ENCODE measurements at regions not wholly inside any gene's neighbourhood (a gene's known extent, or its start where the extent isn't known, plus 50 kb on each side); places are given as distances from the start of the nearest gene placed in this dataset.

GRCh38 chr9:86705490-86705889 lies 241.8 kb downstream of the GAS1 start:
- POLR2A ChIA-PET, result no interaction called here
- CTCF ChIA-PET, result no interaction called here

DNA sequence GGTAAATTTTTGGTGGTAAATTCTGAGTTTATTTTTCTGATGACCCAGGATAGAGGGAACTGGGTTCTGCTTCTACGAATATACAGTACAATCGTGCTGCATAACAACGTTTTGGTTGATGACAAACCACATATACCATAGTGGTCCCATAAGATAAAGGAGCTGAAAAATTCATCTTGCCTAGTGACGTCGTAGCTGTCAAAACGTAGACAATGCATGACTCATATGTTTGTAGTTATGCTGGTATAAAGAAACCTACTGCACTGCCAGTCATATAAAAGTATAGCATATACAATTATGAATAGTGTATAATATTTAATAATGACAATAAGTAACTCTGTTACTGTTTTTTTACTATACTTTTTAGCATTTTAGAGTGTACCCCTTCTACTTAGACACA lies 244.0 kb downstream of the GAS1 start:
- POLR2A ChIA-PET, result no interaction called here
- CTCF ChIA-PET, result no interaction called here

DNA sequence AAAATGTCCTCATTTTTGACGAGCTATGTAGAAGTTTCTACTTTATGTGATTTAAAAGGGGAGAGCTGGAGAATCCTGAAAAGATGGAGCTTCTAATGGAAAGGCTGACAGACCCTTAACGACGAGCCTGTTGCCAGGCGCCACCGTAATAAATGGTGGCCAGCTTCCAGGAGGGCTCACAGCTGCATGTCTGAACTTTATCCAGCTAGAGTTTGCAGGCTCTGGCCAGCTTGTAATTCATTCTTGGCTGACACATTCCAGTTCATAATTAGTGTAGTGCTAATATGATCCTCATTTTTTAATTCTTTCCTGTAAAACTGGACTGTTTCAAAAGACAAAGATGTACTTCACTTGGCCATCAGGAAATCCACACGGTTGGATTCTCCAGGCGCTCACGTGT lies 246.7 kb downstream of the GAS1 start:
- ChIA-PET CTCF (no interaction called here), POLR2A (no interaction called here)

DNA sequence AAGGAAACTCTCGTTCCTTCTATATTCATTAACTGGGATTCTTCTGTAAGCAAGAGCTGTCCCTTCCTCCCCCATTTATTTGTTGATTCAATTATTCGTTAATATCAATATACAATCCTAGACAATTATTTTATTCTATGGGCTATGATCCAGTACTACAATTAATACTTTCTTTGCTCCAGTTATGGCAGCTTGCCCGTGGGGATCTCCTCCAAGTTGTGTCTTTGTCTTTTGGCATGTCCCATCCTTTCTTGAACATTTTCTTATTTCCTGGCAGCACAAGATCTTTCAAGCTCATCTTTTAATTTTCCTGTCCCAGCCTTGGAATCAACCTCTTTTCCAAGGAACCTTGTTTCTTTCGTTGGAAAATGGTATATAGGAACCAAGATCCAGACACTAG lies 249.3 kb downstream of the GAS1 start:
- ChIA-PET POLR2A (no interaction called here), CTCF (no interaction called here)

DNA sequence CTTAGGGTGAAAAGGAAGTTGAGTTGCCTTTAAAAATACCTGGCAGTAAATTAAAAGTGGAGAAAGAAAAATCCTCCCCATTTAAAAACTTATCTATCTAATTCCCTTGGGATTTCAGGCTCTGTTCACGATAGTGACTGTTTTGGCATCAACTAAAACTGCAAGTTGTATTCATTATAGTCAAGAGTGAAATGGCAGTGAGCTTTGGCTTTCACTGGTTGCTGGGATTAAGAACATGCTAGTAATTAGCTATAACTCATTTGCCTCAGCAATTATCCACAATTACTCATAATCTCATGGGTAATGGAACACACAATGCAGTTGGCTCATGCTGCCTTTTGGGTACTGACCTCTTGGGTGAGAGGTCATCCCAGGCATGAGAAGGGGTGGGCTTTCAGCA lies 250.1 kb downstream of the GAS1 start:
- CTCF ChIA-PET, result no interaction called here
- POLR2A ChIA-PET, result no interaction called here

DNA sequence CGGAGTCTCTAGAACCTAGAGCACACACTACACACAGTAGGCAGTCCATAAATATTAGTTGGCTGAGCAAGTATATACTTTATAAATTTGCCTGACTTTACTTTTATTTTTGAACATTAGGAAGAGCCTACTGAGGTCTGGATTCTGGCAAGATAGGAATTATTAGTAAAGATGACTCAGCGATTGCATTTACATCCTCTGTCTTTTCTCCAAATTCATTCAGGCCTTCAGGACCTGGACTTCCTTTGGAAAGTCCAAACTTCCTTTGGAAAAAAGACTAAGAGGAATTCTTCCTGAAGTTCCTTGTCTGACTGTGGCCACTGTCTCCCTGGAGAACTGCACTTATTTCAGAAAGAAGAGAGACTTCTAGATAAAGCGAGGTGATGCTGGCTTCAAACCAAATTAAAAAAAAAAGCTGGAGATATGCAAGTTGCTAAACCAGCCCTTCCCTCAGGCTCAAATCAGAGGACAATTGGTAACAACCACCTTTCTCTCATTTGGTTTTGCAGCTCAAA lies 251.3 kb downstream of the GAS1 start:
- CTCF ChIA-PET, result no interaction called here
- POLR2A ChIA-PET, result no interaction called here

DNA sequence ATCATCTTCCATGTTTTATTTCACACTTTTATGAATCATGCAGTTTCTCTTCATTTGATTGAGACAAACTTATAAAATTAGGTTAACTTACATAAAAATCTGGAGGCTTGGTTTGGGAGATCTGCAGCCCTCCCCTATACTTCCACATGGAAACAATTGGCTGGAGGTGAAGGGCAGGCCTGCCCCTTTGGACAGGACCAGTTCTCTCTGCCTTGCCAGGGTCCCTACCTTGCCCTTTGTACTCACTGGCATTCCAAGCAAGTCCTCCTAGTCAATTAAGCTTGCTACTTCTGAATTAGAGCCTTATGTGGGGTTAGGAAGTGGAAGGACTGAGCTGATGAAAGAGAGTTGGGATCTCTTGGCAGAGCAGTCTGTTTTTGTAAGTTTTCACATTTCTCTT lies 257.3 kb downstream of the GAS1 start:
- ChIA-PET POLR2A (no interaction called here), CTCF (no interaction called here)

GRCh38 chr9:86687788-86688187 lies 259.5 kb downstream of the GAS1 start:
- ChIA-PET CTCF (interaction anchor here (0.6 kb wide), 1 partner anchor 1576 kb away, joined by 3 read pairs; no protein-coding TSS in a partner anchor), POLR2A (no interaction called here)

- ChIA-PET POLR2A (no interaction called here), CTCF (no interaction called here)
Measured at GRCh38 chr9:86685556-86685955, 261.8 kb downstream of the GAS1 start.

DNA sequence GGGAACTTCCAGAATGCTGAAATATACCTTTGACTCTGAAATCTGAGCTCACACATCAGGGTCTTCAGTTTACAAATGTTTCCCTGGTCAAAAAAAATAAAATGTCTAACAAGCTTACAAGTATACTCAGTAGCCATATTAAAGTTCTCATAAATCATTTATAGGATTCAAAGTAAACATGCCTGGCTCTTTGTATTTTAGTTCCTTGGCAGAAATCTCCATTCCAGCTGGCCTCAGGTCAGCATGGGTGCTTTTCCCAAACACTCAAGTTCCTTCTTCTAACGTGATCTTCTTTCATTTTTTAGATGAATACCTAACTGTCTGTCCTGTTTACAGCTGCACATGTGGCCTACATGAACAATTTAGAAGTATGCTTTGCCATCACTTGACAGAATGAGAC lies 263.2 kb downstream of the GAS1 start:
- CTCF ChIA-PET, result no interaction called here
- POLR2A ChIA-PET, result no interaction called here

DNA sequence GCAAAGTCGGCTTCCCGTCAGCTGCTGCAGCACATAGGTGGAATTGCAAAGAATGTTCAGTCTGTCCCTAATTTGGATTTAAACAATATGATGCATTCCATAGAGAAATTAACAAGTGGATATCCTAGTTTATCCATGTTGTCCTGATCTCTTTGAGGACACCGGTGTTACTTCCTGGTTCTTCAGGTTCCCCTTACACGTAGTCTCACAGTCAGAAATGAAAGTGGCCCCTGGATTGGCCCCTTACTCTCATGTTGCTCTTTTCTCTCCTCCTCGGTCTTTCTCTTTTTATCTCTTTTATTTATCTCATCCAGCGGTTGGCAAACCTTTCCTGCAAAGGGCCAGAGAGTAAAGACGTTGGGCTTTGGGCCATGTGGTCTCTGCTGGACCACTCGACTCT lies 265.1 kb downstream of the GAS1 start:
- ChIA-PET CTCF (no interaction called here), POLR2A (no interaction called here)

DNA sequence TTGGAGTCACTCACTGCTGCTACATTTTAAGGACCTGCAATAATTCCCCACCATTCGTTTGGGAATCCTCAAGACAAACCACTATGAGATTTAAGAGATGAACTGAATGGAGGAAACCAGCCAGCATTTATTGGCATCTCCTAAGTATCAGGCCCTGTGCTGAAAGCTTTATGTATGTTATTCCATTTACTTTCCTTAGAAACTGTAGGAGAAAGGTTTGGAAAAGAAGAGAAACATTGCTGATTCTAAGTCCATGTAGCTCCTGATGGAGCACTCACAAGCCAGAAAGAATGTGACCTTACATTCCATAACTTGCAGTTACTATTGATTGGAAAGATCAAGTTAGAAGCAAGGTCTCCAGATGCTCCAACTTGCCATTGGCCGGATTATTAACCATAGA lies 267.4 kb downstream of the GAS1 start:
- ChIA-PET CTCF (no interaction called here), POLR2A (no interaction called here)

DNA sequence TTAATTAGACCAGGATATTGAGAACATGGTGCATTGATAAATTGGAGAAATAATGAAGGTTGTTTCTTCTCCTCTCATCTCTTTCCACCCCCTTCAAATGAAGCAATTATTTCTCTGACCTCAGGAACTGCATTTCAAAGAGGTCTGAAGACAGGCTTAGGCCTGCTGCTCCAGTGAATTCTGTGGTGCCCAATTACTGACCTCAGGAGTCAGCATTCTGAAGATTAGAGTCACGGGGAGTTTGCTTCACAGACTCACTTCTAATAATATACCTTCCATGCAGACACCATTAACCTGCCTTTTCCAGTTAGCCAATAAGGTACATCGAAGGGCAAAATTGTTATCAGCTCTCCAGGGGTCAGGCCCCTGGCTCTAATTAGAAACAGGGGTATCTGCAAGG lies 270.9 kb downstream of the GAS1 start:
- POLR2A ChIA-PET, result no interaction called here
- CTCF ChIA-PET, result interaction anchor here (0.8 kb wide), 1 partner anchor 32 kb away, joined by 3 read pairs; no protein-coding TSS in a partner anchor

GRCh38 chr9:86675805-86676204 lies 271.5 kb downstream of the GAS1 start:
- ChIA-PET POLR2A (no interaction called here), CTCF (no interaction called here)

- CTCF ChIA-PET, result interaction anchor here (0.6 kb wide), 1 partner anchor 1611 kb away, joined by 3 read pairs; no protein-coding TSS in a partner anchor
- POLR2A ChIA-PET, result no interaction called here
Measured at GRCh38 chr9:86674487-86674886, 272.8 kb downstream of the GAS1 start.

GRCh38 chr9:86672966-86673365 lies 274.3 kb downstream of the GAS1 start:
- CTCF ChIA-PET, result no interaction called here

DNA sequence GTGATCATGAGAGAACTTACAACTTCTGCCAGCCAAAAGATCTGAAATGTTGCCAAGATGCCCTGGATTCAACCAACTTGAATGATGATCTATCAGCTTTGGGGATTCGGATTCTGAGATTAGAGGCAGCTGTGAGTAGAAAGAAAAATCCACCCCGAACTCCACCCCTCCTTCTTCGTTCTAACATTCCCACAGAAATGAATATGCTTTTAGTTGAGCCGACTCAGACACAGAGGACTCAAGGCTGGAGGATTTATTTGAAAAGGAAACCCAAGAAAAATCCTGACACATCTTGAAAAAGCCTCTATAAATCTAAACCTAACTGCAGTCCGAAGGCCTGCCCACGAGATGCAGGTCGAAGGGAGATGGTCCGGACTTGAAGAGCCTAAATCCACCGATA lies 275.0 kb downstream of the GAS1 start:
- ChIA-PET CTCF (no interaction called here), POLR2A (no interaction called here)

More at GRCh38 chr9:86672966-86673365, 274.3 kb downstream of the GAS1 start:
- POLR2A ChIA-PET, result no interaction called here

- ChIA-PET POLR2A (no interaction called here), CTCF (no interaction called here)
Measured at GRCh38 chr9:86671018-86671417, 276.3 kb downstream of the GAS1 start.

DNA sequence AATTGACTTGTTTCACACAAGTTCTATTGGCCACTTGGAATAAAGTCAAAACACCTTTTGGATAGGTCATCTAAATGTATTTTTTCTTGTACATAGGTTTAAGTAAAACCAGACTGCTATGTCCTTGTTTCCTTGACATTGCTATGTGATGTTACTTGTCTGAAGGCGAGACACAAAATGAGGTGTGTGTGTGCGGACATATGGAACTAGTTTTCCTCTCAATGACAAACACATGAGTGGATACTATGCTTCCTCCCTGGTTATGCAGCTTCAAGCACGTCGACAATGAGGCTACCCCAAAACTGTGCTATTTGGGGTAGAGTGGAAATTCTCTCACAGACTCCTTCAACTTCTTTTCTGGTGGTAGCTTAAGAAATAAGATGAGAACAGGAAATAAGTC lies 276.8 kb downstream of the GAS1 start:
- POLR2A ChIA-PET, result no interaction called here
- CTCF ChIA-PET, result no interaction called here

- ChIA-PET POLR2A (no interaction called here), CTCF (no interaction called here)
Measured at GRCh38 chr9:86670076-86670475, 277.2 kb downstream of the GAS1 start.

- CTCF ChIA-PET, result no interaction called here
- POLR2A ChIA-PET, result no interaction called here
Measured at GRCh38 chr9:86669422-86669821, 277.9 kb downstream of the GAS1 start.

DNA sequence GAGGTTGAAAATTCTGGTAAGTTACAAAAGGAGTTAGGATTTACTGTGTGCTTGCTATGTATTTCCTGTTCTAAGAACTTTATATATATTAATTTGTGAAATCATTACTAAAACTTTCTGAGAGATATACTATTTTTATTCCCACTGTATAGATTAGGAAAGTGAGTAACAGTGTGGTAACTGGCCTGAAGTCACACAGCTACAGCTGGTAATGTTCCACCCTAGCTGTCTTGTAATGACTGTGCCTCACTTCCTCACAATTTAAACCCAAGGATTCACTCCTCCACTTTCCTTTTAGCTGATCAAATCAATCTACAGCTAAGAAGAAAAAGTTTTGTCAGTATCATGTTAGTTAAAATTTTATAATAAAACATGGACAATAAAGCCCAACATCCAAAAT lies 278.8 kb downstream of the GAS1 start:
- CTCF ChIA-PET, result no interaction called here
- POLR2A ChIA-PET, result no interaction called here

DNA sequence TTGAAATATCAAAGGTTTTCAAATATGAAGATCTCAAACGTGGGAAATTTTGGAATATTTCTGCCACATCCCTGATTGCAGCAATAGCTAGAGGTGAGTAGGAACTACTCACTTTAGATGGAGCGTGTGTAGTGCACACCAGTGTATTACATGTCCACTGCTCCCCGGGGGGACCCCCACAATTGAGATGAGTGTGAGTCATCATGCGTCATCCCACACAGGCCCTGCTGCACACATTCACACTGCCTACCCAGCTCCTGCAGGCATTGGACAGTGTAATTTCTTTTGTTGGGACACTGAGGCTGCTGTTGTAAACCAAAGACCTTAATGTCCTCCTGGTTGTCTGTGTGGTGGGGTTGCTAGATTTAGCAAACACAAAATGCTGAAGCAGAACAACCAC lies 280.0 kb downstream of the GAS1 start:
- POLR2A ChIA-PET, result no interaction called here
- CTCF ChIA-PET, result no interaction called here

Data from activated CD8-positive, alpha-beta memory T cell treated with anti-CD3 and anti-CD28 coated beads for 36 hours (primary cell).